22Rv1 (cell line): ENCODE measurements at regions not wholly inside any gene's neighbourhood (a gene's known extent, or its start where the extent isn't known, plus 50 kb on each side); places are given as distances from the start of the nearest gene placed in this dataset.

Experiments
- H3K27ac ChIP-seq: fragments of 450-650 bp; 2 replicates; pipeline ENCODE4 v1.5.1; 2017
- ZFX ChIP-seq: fragments of 450-650 bp; IDR thresholded peaks from 2 replicates; pipeline ENCODE4 v1.6.1; 2017; ENCODE audit warnings: antibody characterized with exemption, borderline replicate concordance
- TF ChIP-seq, protein P1 (sequence below): fragments of 450-650 bp; IDR thresholded peaks from 2 replicates; pipeline ENCODE4 v1.5.1; 2017; ENCODE audit warnings: mild to moderate bottlenecking

DNA sequence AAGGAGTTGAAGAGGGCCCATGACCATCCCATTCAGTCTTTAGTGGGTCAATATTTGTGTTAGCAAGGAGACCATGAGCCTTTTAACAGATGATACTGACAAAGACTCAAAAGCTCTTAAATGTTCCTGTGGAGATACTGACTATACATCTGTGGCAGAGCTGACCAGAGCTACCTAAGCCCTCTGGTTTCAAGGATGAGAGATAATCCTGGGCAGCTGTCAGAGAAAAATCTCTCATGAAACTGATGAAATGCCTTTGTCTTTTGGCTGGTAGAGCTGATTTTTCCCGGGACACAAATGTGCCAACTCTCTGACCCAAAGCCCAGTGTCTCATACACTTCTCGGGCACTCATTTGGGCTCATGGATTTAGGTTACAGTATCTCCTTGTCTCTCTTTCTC, 100.9 kb downstream of the XCL2 start:
- TF ChIP-seq, protein P1, sequence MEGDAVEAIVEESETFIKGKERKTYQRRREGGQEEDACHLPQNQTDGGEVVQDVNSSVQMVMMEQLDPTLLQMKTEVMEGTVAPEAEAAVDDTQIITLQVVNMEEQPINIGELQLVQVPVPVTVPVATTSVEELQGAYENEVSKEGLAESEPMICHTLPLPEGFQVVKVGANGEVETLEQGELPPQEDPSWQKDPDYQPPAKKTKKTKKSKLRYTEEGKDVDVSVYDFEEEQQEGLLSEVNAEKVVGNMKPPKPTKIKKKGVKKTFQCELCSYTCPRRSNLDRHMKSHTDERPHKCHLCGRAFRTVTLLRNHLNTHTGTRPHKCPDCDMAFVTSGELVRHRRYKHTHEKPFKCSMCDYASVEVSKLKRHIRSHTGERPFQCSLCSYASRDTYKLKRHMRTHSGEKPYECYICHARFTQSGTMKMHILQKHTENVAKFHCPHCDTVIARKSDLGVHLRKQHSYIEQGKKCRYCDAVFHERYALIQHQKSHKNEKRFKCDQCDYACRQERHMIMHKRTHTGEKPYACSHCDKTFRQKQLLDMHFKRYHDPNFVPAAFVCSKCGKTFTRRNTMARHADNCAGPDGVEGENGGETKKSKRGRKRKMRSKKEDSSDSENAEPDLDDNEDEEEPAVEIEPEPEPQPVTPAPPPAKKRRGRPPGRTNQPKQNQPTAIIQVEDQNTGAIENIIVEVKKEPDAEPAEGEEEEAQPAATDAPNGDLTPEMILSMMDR = no peak
- TF ChIP-seq ZFX = no peak
- no peak overlapping the region for H3K27ac ChIP-seq

DNA sequence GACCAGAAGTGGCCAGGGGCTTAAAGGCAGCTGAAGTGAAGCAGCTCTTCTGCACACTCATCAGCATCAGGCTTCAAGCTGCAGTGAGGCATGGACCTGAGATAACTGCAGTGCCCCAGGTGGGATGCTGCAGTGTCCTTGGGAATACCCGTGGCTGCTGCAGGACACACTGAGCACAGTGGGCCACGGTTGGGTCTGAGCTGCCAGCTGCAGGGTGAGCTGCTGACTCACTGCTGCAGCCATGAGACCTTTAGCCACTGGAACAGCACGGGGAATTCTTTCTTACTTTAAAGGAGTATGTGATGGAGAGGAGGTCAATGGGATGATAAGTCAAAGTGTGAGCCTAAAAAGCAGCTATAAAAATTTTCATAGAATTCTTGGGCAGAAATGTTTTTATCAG, 102.1 kb downstream of the XCL2 start:
- TF ChIP-seq, protein P1 = no peak
- no peak for TF ChIP-seq ZFX
- no peak overlapping the region for H3K27ac ChIP-seq

DNA sequence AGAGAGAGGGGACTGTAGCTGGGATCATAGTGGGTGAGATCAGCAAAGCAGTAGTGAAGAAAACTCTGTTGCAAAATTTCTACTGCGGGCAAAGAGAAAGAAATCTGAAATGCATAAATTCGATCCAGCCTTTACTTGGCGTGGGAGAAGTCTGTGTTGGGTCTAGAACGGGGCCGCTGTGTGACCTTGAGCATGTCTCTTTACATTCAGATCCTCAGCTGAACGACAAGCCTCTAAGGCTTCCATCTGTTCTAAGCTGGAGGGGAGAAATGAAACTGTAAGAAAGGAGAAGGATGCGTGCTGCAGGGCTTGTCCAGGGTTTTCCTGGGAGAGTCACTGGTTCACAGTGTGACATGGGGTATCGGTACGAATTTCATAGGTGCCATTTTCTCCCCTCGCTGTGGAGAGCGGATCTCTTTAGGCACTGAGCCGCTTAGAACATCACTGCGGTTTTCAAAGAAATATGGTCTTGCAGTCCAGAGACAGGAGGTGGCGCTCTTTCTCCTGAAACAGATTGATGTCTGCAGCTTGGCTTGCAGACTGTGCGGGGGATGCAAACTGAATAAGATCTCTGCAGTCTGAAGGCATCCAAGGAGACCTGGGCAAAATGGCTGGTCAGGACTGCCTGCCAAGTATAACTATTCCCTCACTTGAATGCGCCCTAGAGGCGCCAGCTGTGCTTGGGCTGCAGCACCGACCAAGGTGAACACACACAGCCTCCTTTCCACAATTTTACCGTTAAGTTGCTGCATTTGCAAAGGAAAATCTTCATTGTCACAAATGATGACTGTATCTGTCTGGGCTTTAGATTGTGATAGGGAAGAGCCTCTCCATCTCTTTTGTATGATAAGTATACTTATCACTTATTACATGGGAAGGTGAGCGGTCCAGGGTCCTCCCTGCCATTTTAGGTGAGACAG, 104.1 kb downstream of the XCL2 start:
- no peak for TF ChIP-seq ZFX
- TF ChIP-seq, protein P1 = peak; percentile 96

DNA sequence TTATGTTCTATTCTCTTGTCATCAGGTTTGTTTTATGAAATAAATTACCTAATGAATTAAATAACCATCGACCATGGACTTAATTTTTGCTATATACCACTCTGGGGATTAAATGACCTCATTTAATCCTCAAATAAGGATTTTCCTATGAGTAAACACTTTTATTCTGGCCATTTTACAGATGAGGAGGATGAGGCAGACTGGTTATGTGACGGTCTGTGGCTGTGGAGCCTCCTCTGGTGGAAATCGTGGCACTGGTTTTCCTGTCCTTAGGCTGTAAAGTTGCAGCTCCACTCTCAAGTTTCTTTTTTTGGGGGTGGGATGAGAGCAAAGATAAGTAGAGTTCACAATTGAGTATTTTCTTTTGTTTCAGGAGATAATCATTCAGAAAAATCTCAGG, 105.2 kb downstream of the XCL2 start:
- TF ChIP-seq, protein P1 = no peak
- TF ChIP-seq ZFX = no peak

More for the DNA sequence above, 104.1 kb downstream of the XCL2 start:
- no peak overlapping the region for H3K27ac ChIP-seq

DNA sequence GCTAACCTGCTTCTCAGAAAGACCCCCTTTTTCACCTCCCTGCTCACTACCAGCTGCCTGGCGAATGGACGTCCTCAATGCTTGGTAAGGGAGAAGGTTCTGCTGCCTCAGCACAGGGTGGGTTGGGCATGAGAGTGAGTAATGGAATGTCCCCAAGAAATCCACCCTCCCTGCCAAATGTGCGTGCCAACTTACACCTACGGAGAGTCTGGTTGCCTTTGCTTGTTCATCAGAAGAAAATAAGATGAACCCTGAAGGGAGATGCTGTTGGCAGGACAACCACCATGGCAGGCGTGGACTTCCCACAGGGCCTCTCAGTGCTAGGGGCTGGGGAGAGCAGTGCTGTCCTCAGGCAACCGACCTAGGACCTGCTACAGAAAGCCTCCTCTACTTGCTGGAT, 106.0 kb downstream of the XCL2 start:
- TF ChIP-seq, protein P1 = no peak
- no peak for TF ChIP-seq ZFX
- no peak overlapping the region for H3K27ac ChIP-seq

More for the DNA sequence above, 105.2 kb downstream of the XCL2 start:
- no peak overlapping the region for H3K27ac ChIP-seq

DNA sequence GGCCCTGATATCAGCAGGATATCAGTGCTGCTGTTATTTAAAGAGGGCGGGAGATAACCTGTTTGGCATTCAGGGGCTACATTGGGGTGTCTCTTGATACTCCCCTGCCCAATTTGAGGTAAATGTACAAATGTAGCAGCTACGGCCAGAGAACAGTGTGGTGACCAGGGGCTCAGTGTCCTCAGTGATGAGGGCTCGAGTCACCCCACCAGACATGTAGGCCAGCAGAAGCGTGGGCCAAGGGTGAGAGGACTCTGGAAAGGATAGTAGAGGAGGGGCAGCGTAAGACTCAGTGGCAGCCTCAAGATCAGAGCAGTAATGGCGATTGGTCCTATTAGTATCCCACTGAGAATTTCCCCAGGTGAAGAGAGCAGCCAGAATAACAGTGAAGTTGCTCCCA, 108.4 kb downstream of the XCL2 start:
- no peak overlapping the region for H3K27ac ChIP-seq
- TF ChIP-seq, protein P1 = no peak
- TF ChIP-seq ZFX = no peak

DNA sequence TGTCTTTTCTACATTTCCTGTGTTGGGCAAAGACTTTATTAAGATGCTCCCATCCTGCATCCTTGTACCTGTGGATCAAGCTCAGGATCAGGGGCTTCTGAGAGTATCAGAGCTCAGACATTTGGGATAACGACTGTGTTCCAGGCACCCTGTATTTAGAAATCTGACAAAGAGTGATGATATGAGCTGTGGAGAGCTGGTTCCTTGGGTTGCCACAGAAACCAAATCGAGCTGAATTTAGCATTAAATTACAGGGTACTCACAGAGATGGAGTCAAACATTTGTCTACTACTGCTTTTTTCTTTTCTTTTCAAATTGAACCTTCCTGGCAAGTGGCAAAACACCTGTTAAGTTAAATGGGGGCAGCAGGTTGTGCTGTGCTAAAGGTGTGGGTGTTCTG, 110.6 kb downstream of the XCL2 start:
- no peak overlapping the region for H3K27ac ChIP-seq
- no peak for TF ChIP-seq ZFX
- TF ChIP-seq, protein P1 = no peak
